Breast epithelium (tissue), 4 donors: ENCODE measurements at regions not wholly inside any gene's neighbourhood (a gene's known extent, or its start where the extent isn't known, plus 50 kb on each side); places are given as distances from the start of the nearest gene placed in this dataset.

Experiments
- DNase-seq, 2 donors: peaks; one replicate each; pipeline ENCODE4 v3.0.0-alpha.2; 2019; ENCODE audit warnings: low spot score in 2 of 2
- H3K27ac ChIP-seq, 2 donors: fragments of 200-600 bp; sonication (generic) in 1 of 2; one replicate each; pipeline ENCODE4 v1.5.1; 2016 to 2019; ENCODE audit warnings: mild to moderate bottlenecking in 1 of 2
- H3K27me3 ChIP-seq, 2 donors: fragments of 200-600 bp; sonication (generic) in 1 of 2; one replicate each; pipeline versions ENCODE4 v1.5.1 to v1.6.0; 2017 to 2019; ENCODE audit warnings: control low read depth in 1 of 2, mild to moderate bottlenecking in 1 of 2
- H3K36me3 ChIP-seq: fragments of 200-600 bp; one replicate; pipeline ENCODE4 v1.5.1; 2019
- H3K4me1 ChIP-seq, 2 donors: fragments of 200-600 bp; sonication (generic); one replicate each; pipeline ENCODE4 v1.5.1; 2016 to 2019; ENCODE audit warnings: control low read depth in 1 of 2
- H3K4me3 ChIP-seq, 3 donors: fragments of 200-600 bp; sonication (generic); 1 replicate in 2 of 3; 2 replicates in 1 of 3; pipeline ENCODE4 v1.5.1; 2016 to 2019; ENCODE audit warnings: mild to moderate bottlenecking in 3 of 3, moderate library complexity in 2 of 3
- H3K9me3 ChIP-seq, 2 donors: fragments of 200-600 bp; sonication (generic) in 1 of 2; one replicate each; pipeline ENCODE4 v1.5.1; 2016 to 2019; ENCODE audit warnings: control low read depth in 1 of 2
- POLR2A ChIP-seq: fragments of 450-650 bp; IDR thresholded peaks from one replicate; pipeline ENCODE4 v1.6.1; 2016; ENCODE audit warnings: antibody characterized with exemption, mild to moderate bottlenecking, moderate library complexity
- POLR2AphosphoS5 ChIP-seq, 3 donors: sonication (generic); formaldehyde crosslinking; IDR thresholded peaks; one replicate each; pipeline ENCODE4 v1.6.1; 2017; ENCODE audit warnings: antibody characterized with exemption in 3 of 3
- intact Hi-C: fragments of 100-400 bp; cut with DNase I; formaldehyde crosslinking; loops from one replicate; pipeline ENCODE4 v1.15.1; 2023; ENCODE audit warnings: low total_unique reads
- TF ChIP-seq, protein P1 (sequence below), 3 donors: fragments of 450-650 bp; IDR thresholded peaks; one replicate each; pipeline ENCODE4 v1.5.1; 2016 to 2017; ENCODE audit warnings: antibody characterized with exemption in 3 of 3, mild to moderate bottlenecking in 3 of 3, moderate library complexity in 3 of 3

DNA sequence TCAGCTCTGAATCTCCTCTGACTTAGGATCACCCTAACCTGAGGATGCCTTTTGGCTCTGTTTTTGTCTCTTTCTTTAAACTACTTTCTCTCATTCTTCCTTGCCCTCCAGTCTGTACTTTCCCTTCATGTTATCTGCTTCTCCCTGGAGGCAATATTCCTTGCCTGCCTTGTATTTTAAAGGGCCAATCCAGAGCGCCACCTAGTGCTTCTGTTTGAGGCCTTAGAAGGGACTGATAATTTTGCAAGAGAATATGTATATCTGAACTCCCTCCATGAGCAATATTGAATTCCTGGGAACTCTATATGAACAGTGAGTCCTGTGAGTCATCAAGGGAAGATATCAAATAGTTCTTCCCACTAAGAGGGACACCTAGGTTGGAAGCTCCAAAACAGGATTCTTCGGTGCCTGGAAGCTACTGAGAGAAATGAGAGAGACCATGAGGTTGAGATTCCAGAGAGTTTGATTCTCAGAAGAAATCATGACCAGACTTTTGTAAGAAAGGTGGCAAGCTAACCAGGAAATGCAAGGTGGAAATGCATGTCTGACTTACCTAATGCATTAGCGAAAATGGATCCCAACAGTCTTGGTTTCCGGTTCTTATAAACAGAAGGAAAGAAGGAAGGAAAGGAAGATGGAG is 203.8 kb upstream of the CD96 start:
- no peaks in the 10 kb centered on the region for H3K27me3 ChIP-seq
- H3K4me1 ChIP-seq = no peaks in the 10 kb centered on the region
- DNase-seq = no peak
- H3K4me3 ChIP-seq = no peak overlapping the region
- intact Hi-C loops = no loop called here
- H3K9me3 ChIP-seq = peaks cover 0 to 4% of the 10 kb centered on the region in 2 donors
- H3K36me3 ChIP-seq = no peaks in the 10 kb centered on the region
- TF ChIP-seq, protein P1, sequence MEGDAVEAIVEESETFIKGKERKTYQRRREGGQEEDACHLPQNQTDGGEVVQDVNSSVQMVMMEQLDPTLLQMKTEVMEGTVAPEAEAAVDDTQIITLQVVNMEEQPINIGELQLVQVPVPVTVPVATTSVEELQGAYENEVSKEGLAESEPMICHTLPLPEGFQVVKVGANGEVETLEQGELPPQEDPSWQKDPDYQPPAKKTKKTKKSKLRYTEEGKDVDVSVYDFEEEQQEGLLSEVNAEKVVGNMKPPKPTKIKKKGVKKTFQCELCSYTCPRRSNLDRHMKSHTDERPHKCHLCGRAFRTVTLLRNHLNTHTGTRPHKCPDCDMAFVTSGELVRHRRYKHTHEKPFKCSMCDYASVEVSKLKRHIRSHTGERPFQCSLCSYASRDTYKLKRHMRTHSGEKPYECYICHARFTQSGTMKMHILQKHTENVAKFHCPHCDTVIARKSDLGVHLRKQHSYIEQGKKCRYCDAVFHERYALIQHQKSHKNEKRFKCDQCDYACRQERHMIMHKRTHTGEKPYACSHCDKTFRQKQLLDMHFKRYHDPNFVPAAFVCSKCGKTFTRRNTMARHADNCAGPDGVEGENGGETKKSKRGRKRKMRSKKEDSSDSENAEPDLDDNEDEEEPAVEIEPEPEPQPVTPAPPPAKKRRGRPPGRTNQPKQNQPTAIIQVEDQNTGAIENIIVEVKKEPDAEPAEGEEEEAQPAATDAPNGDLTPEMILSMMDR (IDR thresholded peaks at IDR 0.05) = no peak
- no peak for TF ChIP-seq POLR2AphosphoS5 (IDR thresholded peaks at IDR 0.05)
- TF ChIP-seq POLR2A = no peak
- H3K27ac ChIP-seq = no peak overlapping the region

GRCh38 chr3:111339017-111339416 is 203.0 kb upstream of the CD96 start:
- TF ChIP-seq, protein P1 (IDR thresholded peaks at IDR 0.05) = no peak
- no peak for TF ChIP-seq POLR2AphosphoS5 (IDR thresholded peaks at IDR 0.05)
- TF ChIP-seq POLR2A = no peak
- DNase-seq = no peak
- Histone ChIP-seq H3K27me3 (no peaks in the 10 kb centered on the region), H3K4me3 (no peak overlapping the region), H3K27ac (no peak overlapping the region), H3K36me3 (no peaks in the 10 kb centered on the region), H3K9me3 (peaks cover 0 to 4% of the 10 kb centered on the region in 2 donors), H3K4me1 (no peaks in the 10 kb centered on the region)
- intact Hi-C loops = no loop called here

DNA sequence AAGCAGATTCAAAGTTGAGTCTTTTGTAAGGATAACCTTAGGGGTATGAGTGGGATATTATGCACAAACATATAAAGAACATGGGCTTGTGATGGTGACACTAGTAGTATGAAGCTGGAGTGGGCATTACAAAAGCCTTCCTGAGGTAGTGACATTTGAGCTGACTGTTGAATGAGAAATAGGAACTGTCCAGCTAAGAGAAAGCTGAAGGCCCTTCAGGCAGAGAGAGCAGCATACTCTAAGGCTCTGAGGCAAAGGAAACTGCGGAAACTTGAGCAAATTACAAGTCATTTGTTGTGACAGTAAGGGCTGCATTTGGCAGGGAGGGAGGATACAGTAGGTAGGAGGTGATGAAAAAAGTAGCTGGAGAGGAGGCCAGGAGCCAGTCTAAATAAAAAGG is 190.7 kb upstream of the CD96 start:
- intact Hi-C loops = no loop called here
- Histone ChIP-seq H3K27ac (no peak overlapping the region), H3K9me3 (no peaks in the 10 kb centered on the region), H3K4me1 (no peaks in the 10 kb centered on the region), H3K36me3 (no peaks in the 10 kb centered on the region), H3K4me3 (no peak overlapping the region), H3K27me3 (no peaks in the 10 kb centered on the region)
- TF ChIP-seq, protein P1 (IDR thresholded peaks at IDR 0.05) = no peak
- TF ChIP-seq POLR2AphosphoS5 (IDR thresholded peaks at IDR 0.05) (no peak), POLR2A (no peak)
- DNase-seq = no peak

- intact Hi-C loops = no loop called here
- no peak for DNase-seq
- H3K4me1 ChIP-seq = no peaks in the 10 kb centered on the region
- H3K9me3 ChIP-seq = no peaks in the 10 kb centered on the region
- TF ChIP-seq POLR2AphosphoS5 (IDR thresholded peaks at IDR 0.05) = no peak
- TF ChIP-seq, protein P1 (IDR thresholded peaks at IDR 0.05) = no peak
- H3K4me3 ChIP-seq = no peak overlapping the region
- no peak overlapping the region for H3K27ac ChIP-seq
- no peaks in the 10 kb centered on the region for H3K27me3 ChIP-seq
- H3K36me3 ChIP-seq = no peaks in the 10 kb centered on the region
These were observed 189.4 kb upstream of the CD96 start for GRCh38 chr3:111352585-111352984.

DNA sequence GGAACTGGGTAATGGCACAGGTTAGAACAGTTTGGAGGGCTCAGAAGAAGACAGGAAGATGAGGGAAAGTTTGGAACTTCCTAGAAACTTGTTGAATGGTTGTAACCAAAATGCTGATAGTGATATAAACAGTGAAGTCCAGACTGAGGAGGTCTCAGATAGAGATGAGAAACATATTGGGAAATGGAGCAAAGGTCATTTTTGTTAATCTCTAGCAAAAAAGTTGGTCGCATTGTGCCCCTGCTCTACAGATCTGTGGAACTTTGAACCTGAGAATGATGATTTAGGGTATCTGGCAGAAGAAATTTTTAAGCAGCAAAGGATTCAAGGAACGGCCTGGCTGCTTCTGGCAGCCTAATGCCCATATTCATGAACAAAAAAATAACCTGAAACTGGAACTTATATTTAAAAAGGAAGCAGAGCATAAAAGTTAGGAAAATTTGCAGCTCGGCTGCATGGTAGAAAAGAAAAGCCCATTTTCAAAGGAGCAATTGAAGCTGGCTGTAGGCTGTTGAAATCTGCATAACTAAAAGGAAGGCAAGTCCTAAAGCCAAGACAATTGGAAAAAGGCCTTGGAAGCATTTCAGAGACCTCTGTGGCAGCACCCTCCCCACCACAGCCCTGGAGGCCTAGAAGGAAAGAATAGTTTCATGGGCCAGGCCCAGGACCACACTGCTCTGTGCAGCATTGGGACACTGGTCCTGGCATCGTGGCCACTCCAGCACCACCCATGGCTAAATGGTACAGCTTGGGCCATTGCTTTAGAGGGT is 182.6 kb upstream of the CD96 start:
- DNase-seq = no peak

More for the DNA sequence above, 182.6 kb upstream of the CD96 start:
- no peak overlapping the region for H3K27ac ChIP-seq
- intact Hi-C loops = no loop called here
- H3K36me3 ChIP-seq = no peaks in the 10 kb centered on the region
- no peak overlapping the region for H3K4me3 ChIP-seq
- H3K9me3 ChIP-seq = no peaks in the 10 kb centered on the region
- H3K4me1 ChIP-seq = no peaks in the 10 kb centered on the region
- no peaks in the 10 kb centered on the region for H3K27me3 ChIP-seq
- TF ChIP-seq POLR2A (no peak), POLR2AphosphoS5 (IDR thresholded peaks at IDR 0.05) (no peak)
